ENCODE measurements at regions not wholly inside any gene's neighbourhood (a gene's known extent, or its start where the extent isn't known, plus 50 kb on each side); places are given as distances from the start of the nearest gene placed in this dataset.

GRCh38 chr2:46839045-46839444 is 76.6 kb downstream of the MCFD2 start:
- no peak overlapping the region for H3K4me3 ChIP-seq (ENCODE audit: low read depth, low read length)
- H3K27ac ChIP-seq (ENCODE audit: low read depth, low read length) = no peak overlapping the region
- DNase-seq (ENCODE audit: low read depth, low spot score) = no peak
- ChIA-PET POLR2A (no interaction called here), CTCF (no interaction called here)
- H3K9me3 ChIP-seq (ENCODE audit: control insufficient read depth, insufficient read depth, low read length) = no peaks in the 10 kb centered on the region
- TF ChIP-seq CTCF (IDR thresholded peaks at IDR 0.05; ENCODE audit: low read depth, low read length) = no peak
- no peaks in the 10 kb centered on the region for H3K27me3 ChIP-seq (ENCODE audit: control insufficient read depth, insufficient read depth, low read length)

GRCh38 chr2:46837704-46838103 is 77.9 kb downstream of the MCFD2 start:
- H3K9me3 ChIP-seq (ENCODE audit: control insufficient read depth, insufficient read depth, low read length) = peaks cover 3% of the 10 kb centered on the region; the same call in 1 of the 2 replicates
- ChIA-PET CTCF (no interaction called here), POLR2A (no interaction called here)
- no peak for DNase-seq (ENCODE audit: low read depth, low spot score)
- TF ChIP-seq CTCF (IDR thresholded peaks at IDR 0.05; ENCODE audit: low read depth, low read length) = no peak
- no peak overlapping the region for H3K4me3 ChIP-seq (ENCODE audit: low read depth, low read length)
- no peak overlapping the region for H3K27ac ChIP-seq (ENCODE audit: low read depth, low read length)
- no peaks in the 10 kb centered on the region for H3K27me3 ChIP-seq (ENCODE audit: control insufficient read depth, insufficient read depth, low read length)

- Histone ChIP-seq H3K27ac (ENCODE audit: low read depth, low read length) (no peak overlapping the region), H3K4me3 (ENCODE audit: low read depth, low read length) (no peak overlapping the region), H3K9me3 (ENCODE audit: control insufficient read depth, insufficient read depth, low read length) (peaks cover 3% of the 10 kb centered on the region; the same call in 1 of the 2 replicates), H3K27me3 (ENCODE audit: control insufficient read depth, insufficient read depth, low read length) (no peaks in the 10 kb centered on the region)
- DNase-seq (ENCODE audit: low read depth, low spot score) = no peak
- ChIA-PET POLR2A (no interaction called here), CTCF (no interaction called here)
- no peak for TF ChIP-seq CTCF (IDR thresholded peaks at IDR 0.05; ENCODE audit: low read depth, low read length)
Observed at GRCh38 chr2:46837112-46837454, 78.5 kb downstream of the MCFD2 start.

- no peak for TF ChIP-seq CTCF (IDR thresholded peaks at IDR 0.05; ENCODE audit: low read depth, low read length)
- Histone ChIP-seq H3K27ac (ENCODE audit: low read depth, low read length) (peak overlapping the region; percentile 21), H3K4me3 (ENCODE audit: low read depth, low read length) (no peak overlapping the region), H3K27me3 (ENCODE audit: control insufficient read depth, insufficient read depth, low read length) (no peaks in the 10 kb centered on the region), H3K9me3 (ENCODE audit: control insufficient read depth, insufficient read depth, low read length) (peaks cover 3% of the 10 kb centered on the region; the same call in 1 of the 2 replicates)
- DNase-seq (ENCODE audit: low read depth, low spot score) = no peak
- POLR2A ChIA-PET = interaction anchor here (1.1 kb wide), 1 partner anchor 30 kb away, joined by 4 read pairs; no protein-coding TSS in a partner anchor
- CTCF ChIA-PET = interaction anchor here (0.7 kb wide), 1 partner anchor 186 kb away, joined by 3 read pairs; no protein-coding TSS in a partner anchor
Observed at GRCh38 chr2:46836295-46837111, 79.1 kb downstream of the MCFD2 start.

GRCh38 chr2:46835520-46835919 is 80.1 kb downstream of the MCFD2 start:
- no peak for TF ChIP-seq CTCF (IDR thresholded peaks at IDR 0.05; ENCODE audit: low read depth, low read length)
- no peak overlapping the region for H3K4me3 ChIP-seq (ENCODE audit: low read depth, low read length)
- no peaks in the 10 kb centered on the region for H3K27me3 ChIP-seq (ENCODE audit: control insufficient read depth, insufficient read depth, low read length)
- CTCF ChIA-PET = no interaction called here
- H3K9me3 ChIP-seq (ENCODE audit: control insufficient read depth, insufficient read depth, low read length) = peaks cover 3% of the 10 kb centered on the region; the same call in 1 of the 2 replicates
- H3K27ac ChIP-seq (ENCODE audit: low read depth, low read length) = no peak overlapping the region
- no peak for DNase-seq (ENCODE audit: low read depth, low spot score)
- POLR2A ChIA-PET = interaction anchor here (1.1 kb wide), 1 partner anchor 29 kb away, joined by 4 read pairs; no protein-coding TSS in a partner anchor
